ENCODE measurements at regions not wholly inside any gene's neighbourhood (a gene's known extent, or its start where the extent isn't known, plus 50 kb on each side); places are given as distances from the start of the nearest gene placed in this dataset.
"Not testable (repeated sequence)": the region's sequence is repeated elsewhere in the genome, so short reads cannot be mapped to it uniquely, and the experiment has no call there.

DNA sequence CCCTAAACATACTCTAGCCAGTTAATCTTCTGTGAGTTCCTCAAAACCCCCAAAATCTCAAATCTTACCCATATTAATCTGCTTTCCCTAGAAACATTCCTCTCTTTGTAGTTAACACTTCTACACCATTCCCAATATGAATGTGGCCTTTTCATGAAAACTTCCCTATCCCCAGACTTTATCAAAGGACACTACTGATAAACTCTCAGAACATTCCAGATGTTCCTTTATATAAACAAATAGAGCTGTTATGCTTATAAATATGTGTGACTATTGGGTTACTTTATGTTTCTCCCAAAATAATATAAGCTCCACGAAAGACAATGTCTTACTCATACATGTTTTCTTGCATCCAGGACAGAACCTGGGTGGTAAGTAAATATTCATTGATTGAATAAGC, 205.4 kb upstream of the NFIA start:
- no peaks in the 10 kb centered on the region for H3K36me3 ChIP-seq
- no peaks in the 10 kb centered on the region for H3K4me1 ChIP-seq
- no peaks in the 10 kb centered on the region for H3K9me3 ChIP-seq
- DNase-seq (ENCODE audit: low spot score in 2 of 2), result no peak
- H3K27me3 ChIP-seq, result no peaks in the 10 kb centered on the region
- H3K4me3 ChIP-seq, result no peak overlapping the region
- intact Hi-C loops (cut with DNase I; ENCODE audit: low total_unique reads), result no loop called here
- TF ChIP-seq CTCF (IDR thresholded peaks at IDR 0.05) (no peak), POLR2AphosphoS5 (IDR thresholded peaks at IDR 0.05) (no peak), POLR2A (IDR thresholded peaks at IDR 0.05) (no peak)
- no peak overlapping the region for H3K27ac ChIP-seq

GRCh38 chr1:60875138-60875537, 207.2 kb upstream of the NFIA start:
- H3K36me3 ChIP-seq, result no peaks in the 10 kb centered on the region
- intact Hi-C loops (cut with DNase I; ENCODE audit: low total_unique reads), result no loop called here
- no peaks in the 10 kb centered on the region for H3K4me1 ChIP-seq
- TF ChIP-seq POLR2AphosphoS5 (IDR thresholded peaks at IDR 0.05), result no peak
- no peak for TF ChIP-seq POLR2A (IDR thresholded peaks at IDR 0.05)
- no peak for TF ChIP-seq CTCF (IDR thresholded peaks at IDR 0.05)
- no peaks in the 10 kb centered on the region for H3K27me3 ChIP-seq
- H3K9me3 ChIP-seq, result no peaks in the 10 kb centered on the region
- no peak overlapping the region for H3K27ac ChIP-seq
- H3K4me3 ChIP-seq, result no peak overlapping the region
- DNase-seq (ENCODE audit: low spot score in 2 of 2), result no peak

DNA sequence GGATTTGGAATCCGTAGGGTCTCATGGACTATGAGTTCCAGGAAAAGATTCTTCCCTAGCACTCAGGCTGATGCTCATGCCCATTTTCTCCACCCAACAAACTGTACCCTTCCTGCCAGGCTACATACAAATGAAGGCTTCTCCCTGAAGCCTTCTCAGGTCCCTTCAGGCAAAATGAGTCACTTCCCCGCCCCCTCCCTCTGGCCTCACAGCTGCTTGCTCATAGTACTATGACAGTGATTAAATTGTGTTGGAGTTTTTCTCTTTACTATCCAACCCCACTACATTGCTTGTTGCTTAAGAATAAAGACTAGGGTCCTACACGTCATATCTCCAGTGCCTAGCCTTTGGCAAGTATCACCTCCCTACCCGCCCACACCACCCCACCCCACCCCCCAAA, 207.6 kb upstream of the NFIA start:
- H3K27ac ChIP-seq, result no peak overlapping the region
- H3K27me3 ChIP-seq, result no peaks in the 10 kb centered on the region
- H3K36me3 ChIP-seq, result no peaks in the 10 kb centered on the region
- H3K4me1 ChIP-seq, result no peaks in the 10 kb centered on the region
- TF ChIP-seq POLR2AphosphoS5 (IDR thresholded peaks at IDR 0.05), result no peak
- no peak for TF ChIP-seq POLR2A (IDR thresholded peaks at IDR 0.05)
- TF ChIP-seq CTCF (IDR thresholded peaks at IDR 0.05), result no peak
- no peak overlapping the region for H3K4me3 ChIP-seq
- H3K9me3 ChIP-seq, result no peaks in the 10 kb centered on the region
- intact Hi-C loops (cut with DNase I; ENCODE audit: low total_unique reads), result no loop called here
- DNase-seq (ENCODE audit: low spot score in 2 of 2), result no peak

DNA sequence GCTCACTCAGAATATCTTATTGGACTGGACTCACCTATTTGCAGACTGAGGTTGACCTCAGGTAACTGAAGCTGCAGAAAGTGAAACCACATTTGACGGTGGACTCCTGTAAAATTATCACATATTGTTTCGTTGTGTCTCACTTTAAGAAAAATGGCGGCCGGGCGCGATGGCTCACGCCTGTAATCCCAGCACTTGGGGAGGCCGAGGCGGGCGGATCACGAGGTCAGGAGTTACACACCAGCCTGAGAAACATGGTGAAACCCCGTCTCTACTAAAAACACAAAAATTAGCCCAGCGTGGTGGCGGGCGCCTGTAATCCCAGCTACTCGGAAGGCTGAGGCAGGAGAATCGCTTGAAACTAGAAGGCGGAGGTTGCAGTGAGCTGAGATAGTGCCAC, 209.0 kb upstream of the NFIA start:
- H3K4me3 ChIP-seq; H3K27me3 ChIP-seq; H3K4me1 ChIP-seq; H3K36me3 ChIP-seq; H3K27ac ChIP-seq; intact Hi-C loops (cut with DNase I; ENCODE audit: low total_unique reads); H3K9me3 ChIP-seq; DNase-seq (ENCODE audit: low spot score in 2 of 2): not testable (repeated sequence)

DNA sequence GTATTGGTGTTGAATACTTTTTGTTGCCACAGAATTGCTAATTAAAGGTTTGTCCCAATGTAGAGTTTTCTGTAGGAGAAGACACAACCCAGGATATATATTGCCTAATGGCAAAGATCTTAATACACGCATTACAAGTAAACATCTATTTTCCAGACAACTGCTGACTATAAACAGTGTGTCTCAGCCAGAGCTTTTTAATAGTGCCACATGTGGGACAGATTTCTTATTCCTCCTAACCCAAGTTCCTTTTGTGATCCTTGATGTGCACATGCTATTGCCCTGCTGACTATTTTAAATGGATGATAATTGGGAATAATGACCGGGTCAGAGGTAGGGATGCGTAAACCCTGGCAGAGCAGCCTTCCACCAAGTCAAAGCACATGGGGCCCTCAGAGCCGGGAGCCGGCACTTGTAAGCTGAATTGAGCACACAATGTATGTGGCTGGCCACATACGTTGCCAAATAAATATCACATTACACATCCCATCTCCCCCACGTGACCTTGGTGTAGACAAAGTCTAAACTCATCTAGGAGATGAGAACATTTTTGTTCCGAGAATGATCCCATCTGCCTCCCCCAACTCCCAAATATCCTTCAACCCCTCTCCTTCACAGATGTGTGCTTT, 209.8 kb upstream of the NFIA start:
- Histone ChIP-seq H3K27ac (no peak overlapping the region), H3K9me3 (no peaks in the 10 kb centered on the region), H3K4me1 (no peaks in the 10 kb centered on the region), H3K4me3 (no peak overlapping the region), H3K36me3 (no peaks in the 10 kb centered on the region), H3K27me3 (no peaks in the 10 kb centered on the region)
- TF ChIP-seq POLR2AphosphoS5 (IDR thresholded peaks at IDR 0.05) (no peak), CTCF (IDR thresholded peaks at IDR 0.05) (no peak), POLR2A (IDR thresholded peaks at IDR 0.05) (no peak)
- no peak for DNase-seq (ENCODE audit: low spot score in 2 of 2)
- intact Hi-C loops (cut with DNase I; ENCODE audit: low total_unique reads), result no loop called here

Data from breast epithelium (tissue), 4 donors.